ENCODE measurements at regions not wholly inside any gene's neighbourhood (a gene's known extent, or its start where the extent isn't known, plus 50 kb on each side); places are given as distances from the start of the nearest gene placed in this dataset.

DNA sequence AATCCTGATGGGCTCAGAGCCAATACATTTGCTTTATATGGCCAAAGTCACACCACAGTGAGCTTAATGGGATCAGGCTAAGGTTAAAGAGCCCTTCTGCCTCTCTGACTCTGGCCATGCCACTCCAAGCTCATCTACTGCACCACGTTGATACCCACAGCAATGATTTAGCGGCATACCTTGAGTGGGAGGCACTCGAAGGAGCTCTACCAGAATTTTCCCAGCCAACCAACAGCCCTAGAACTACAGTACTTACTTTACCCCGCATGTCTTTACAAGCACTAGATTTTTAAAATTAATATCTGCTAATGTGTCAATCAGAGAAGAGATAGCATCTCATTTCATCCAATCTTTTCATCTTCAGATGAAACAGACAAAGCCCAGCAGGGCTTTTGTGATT, 300.5 kb downstream of the GRIN2B start:
- no peaks in the 10 kb centered on the region for H3K27me3 ChIP-seq
- no peak overlapping the region for H3K27ac ChIP-seq
- no peaks in the 10 kb centered on the region for H3K9me3 ChIP-seq
- no peak for ATAC-seq
- TF ChIP-seq POLR2AphosphoS5 (IDR thresholded peaks at IDR 0.05) = no peak
- no peaks in the 10 kb centered on the region for H3K36me3 ChIP-seq
- 84 to 93% methylated on average over 3 of the region's 4 CpGs for WGBS, 2 donors (ENCODE audit: low coverage in 1 of 2)
- no peak overlapping the region for H3K4me3 ChIP-seq
- no peaks in the 10 kb centered on the region for H3K4me1 ChIP-seq

DNA sequence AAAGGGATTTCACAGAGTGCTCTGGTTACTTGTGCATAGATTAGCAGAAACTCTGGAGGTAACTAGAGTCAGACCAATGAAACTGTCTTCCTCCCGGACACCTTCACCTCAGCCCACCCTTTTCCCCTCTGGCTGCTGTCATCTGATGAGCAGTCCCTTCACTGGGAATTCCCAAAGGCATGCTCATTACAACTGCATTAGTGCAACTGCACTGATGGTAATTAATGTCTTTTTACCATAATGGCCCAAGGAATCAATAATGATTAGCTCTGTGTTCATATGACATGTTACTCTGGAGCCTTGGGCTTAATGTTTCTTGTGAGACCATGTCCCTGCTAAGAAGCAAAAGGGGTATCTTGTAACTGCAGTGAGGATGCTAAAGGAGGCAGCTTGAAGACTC, 304.5 kb downstream of the GRIN2B start:
- H3K36me3 ChIP-seq = no peaks in the 10 kb centered on the region
- H3K27me3 ChIP-seq = no peaks in the 10 kb centered on the region
- no peak overlapping the region for H3K27ac ChIP-seq
- H3K4me3 ChIP-seq = no peak overlapping the region
- TF ChIP-seq POLR2A (IDR thresholded peaks at IDR 0.05) (no peak), EP300 (IDR thresholded peaks at IDR 0.05) (no peak), POLR2AphosphoS5 (IDR thresholded peaks at IDR 0.05) (no peak)
- TF ChIP-seq, protein P1, sequence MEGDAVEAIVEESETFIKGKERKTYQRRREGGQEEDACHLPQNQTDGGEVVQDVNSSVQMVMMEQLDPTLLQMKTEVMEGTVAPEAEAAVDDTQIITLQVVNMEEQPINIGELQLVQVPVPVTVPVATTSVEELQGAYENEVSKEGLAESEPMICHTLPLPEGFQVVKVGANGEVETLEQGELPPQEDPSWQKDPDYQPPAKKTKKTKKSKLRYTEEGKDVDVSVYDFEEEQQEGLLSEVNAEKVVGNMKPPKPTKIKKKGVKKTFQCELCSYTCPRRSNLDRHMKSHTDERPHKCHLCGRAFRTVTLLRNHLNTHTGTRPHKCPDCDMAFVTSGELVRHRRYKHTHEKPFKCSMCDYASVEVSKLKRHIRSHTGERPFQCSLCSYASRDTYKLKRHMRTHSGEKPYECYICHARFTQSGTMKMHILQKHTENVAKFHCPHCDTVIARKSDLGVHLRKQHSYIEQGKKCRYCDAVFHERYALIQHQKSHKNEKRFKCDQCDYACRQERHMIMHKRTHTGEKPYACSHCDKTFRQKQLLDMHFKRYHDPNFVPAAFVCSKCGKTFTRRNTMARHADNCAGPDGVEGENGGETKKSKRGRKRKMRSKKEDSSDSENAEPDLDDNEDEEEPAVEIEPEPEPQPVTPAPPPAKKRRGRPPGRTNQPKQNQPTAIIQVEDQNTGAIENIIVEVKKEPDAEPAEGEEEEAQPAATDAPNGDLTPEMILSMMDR (IDR thresholded peaks at IDR 0.05) = no peak
- no peaks in the 10 kb centered on the region for H3K9me3 ChIP-seq
- ATAC-seq = no peak
- no peaks in the 10 kb centered on the region for H3K4me1 ChIP-seq
- 71 to 100% methylated on average over 1 of the region's 1 CpG for WGBS, 2 donors (ENCODE audit: low coverage in 1 of 2)

DNA sequence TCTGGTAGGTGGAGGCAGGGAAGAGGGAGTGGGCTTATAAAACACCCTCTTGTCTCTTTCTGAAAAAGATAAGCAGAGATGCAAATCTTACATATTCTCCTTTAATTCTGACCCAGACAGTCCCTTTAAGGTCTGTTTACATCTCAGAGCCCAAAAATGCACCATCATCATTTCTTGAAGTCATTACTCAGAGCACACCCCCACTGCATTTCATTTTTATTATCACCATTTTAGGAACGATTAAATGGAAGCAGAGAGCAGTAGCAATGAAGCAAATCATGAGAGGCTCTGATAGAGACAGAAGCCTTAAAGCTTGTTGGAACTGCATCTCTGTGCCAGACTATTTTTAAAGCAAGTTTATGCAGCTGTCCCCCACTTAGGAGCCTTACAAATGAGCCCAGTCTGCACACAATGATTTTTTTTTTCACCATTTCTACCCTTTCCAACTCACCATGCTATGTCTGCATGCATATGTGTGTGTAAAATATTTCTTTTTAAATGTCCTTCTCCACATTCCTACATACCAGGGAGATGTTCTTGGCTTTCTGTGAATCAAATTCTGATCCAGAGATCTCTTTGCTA, 311.0 kb downstream of the GRIN2B start:
- Histone ChIP-seq H3K27me3 (no peaks in the 10 kb centered on the region), H3K27ac (no peak overlapping the region), H3K36me3 (no peaks in the 10 kb centered on the region), H3K4me1 (no peaks in the 10 kb centered on the region), H3K9me3 (no peaks in the 10 kb centered on the region), H3K4me3 (no peak overlapping the region)
- TF ChIP-seq POLR2AphosphoS5 (IDR thresholded peaks at IDR 0.05) = no peak
- TF ChIP-seq POLR2A (IDR thresholded peaks at IDR 0.05) = no peak
- TF ChIP-seq, protein P1 (IDR thresholded peaks at IDR 0.05) = no peak
- no peak for TF ChIP-seq EP300 (IDR thresholded peaks at IDR 0.05)
- 17 to 22% methylated on average over 1 of the region's 1 CpG for WGBS, 2 donors (ENCODE audit: low coverage in 1 of 2)
- no peak for ATAC-seq

DNA sequence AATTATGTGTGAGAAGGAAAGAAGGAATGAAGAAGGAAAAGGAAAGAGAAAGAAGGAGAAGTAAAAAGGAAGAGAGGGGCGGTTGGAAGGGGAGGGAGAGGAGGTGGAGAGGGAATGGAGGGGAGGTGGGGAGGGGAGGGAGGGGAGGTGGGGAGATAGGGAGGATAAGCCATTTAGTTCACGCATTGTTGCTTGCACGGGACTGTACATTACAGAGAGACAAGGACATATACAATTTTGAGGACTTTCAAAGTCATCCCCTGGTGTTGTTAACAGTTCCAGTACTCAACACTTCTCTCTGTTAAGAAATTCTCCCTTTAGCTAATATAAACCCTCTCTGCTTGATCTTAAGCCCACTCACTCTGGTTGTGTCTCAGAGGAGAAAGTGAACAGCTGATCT, 312.5 kb downstream of the GRIN2B start:
- WGBS, 2 donors (ENCODE audit: low coverage in 1 of 2) = 73 to 100% methylated on average over 2 to 3 of the region's 3 CpGs
- TF ChIP-seq POLR2AphosphoS5 (IDR thresholded peaks at IDR 0.05) (no peak), EP300 (IDR thresholded peaks at IDR 0.05) (no peak), POLR2A (IDR thresholded peaks at IDR 0.05) (no peak)
- TF ChIP-seq, protein P1 (IDR thresholded peaks at IDR 0.05) = no peak
- Histone ChIP-seq H3K4me3 (no peak overlapping the region), H3K9me3 (no peaks in the 10 kb centered on the region), H3K4me1 (no peaks in the 10 kb centered on the region), H3K27ac (no peak overlapping the region), H3K27me3 (no peaks in the 10 kb centered on the region), H3K36me3 (no peaks in the 10 kb centered on the region)
- ATAC-seq = no peak

DNA sequence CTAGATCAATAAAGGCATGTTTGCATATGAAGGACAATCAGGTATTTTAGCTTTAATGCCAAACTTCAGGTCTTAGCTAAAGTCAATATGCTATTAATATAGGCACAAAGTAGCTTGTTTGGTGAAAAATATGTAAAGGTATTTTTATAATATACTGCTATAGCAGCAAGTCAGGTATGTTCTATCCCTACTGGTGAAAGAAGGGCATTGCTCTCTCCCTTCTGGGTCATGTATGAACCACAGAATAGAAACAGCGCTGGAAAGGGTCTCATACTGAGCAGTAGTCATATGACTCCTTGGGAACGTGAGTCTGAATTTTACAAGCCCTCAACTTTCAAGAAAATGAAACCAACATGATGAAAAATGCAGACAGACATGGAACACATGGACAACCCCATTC, 314.6 kb downstream of the GRIN2B start:
- Histone ChIP-seq H3K4me3 (no peak overlapping the region), H3K27ac (no peak overlapping the region), H3K4me1 (no peaks in the 10 kb centered on the region), H3K9me3 (no peaks in the 10 kb centered on the region), H3K27me3 (no peaks in the 10 kb centered on the region), H3K36me3 (no peaks in the 10 kb centered on the region)
- TF ChIP-seq POLR2AphosphoS5 (IDR thresholded peaks at IDR 0.05) = no peak
- TF ChIP-seq, protein P1 (IDR thresholded peaks at IDR 0.05) = no peak
- TF ChIP-seq POLR2A (IDR thresholded peaks at IDR 0.05) = no peak
- TF ChIP-seq EP300 (IDR thresholded peaks at IDR 0.05) = no peak
- 53 to 60% methylated on average over 2 of the region's 2 CpGs for WGBS, 2 donors (ENCODE audit: low coverage in 1 of 2)
- ATAC-seq = no peak
